ENCODE measurements at regions not wholly inside any gene's neighbourhood (a gene's known extent, or its start where the extent isn't known, plus 50 kb on each side); places are given as distances from the start of the nearest gene placed in this dataset.

DNA sequence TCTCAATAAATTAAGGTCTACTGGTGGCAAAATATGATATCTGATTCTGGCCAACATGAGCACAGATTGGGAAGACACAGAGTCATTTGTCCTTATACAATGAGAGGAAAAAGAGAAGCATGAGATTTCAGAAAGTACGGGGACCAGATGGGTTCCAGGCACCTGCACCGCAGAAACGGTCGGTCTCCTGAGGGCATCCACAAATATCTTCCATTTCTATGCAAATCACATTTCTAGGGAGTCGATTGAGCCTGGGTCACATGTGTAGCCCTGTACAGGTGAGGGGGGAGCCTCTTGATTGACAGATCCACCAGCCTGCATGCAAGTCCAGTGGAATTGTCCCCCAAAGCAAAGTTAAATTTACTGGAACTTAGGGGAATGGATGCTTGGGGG lies 415.6 kb downstream of the NPHP4 start:
- TF ChIP-seq SPI1 (IDR thresholded peaks at IDR 0.05; ENCODE audit: borderline replicate concordance, insufficient read depth, low read depth, low read length) (no peak), EZH2 (IDR thresholded peaks at IDR 0.05; ENCODE audit: borderline replicate concordance, control insufficient read depth, low read depth, low read length) (no peak), PML (IDR thresholded peaks at IDR 0.05; ENCODE audit: low read length) (no peak), MEF2B (IDR thresholded peaks at IDR 0.05; ENCODE audit: partially characterized antibody, poor library complexity, severe bottlenecking) (no peak), POLR2A (IDR thresholded peaks at IDR 0.05; ENCODE audit: low read depth, low read length) (no peak)
- TF ChIP-seq, protein P1, sequence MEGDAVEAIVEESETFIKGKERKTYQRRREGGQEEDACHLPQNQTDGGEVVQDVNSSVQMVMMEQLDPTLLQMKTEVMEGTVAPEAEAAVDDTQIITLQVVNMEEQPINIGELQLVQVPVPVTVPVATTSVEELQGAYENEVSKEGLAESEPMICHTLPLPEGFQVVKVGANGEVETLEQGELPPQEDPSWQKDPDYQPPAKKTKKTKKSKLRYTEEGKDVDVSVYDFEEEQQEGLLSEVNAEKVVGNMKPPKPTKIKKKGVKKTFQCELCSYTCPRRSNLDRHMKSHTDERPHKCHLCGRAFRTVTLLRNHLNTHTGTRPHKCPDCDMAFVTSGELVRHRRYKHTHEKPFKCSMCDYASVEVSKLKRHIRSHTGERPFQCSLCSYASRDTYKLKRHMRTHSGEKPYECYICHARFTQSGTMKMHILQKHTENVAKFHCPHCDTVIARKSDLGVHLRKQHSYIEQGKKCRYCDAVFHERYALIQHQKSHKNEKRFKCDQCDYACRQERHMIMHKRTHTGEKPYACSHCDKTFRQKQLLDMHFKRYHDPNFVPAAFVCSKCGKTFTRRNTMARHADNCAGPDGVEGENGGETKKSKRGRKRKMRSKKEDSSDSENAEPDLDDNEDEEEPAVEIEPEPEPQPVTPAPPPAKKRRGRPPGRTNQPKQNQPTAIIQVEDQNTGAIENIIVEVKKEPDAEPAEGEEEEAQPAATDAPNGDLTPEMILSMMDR (IDR thresholded peaks at IDR 0.05 in 2 of 3, conservative IDR thresholded peaks at IDR 0.05 in 1 of 3; ENCODE audit: control insufficient read depth in 2 of 3, extremely low read depth in 1 of 3, insufficient read depth in 1 of 3, low read depth in 3 of 3, low read length in 3 of 3) = no peak
- TF ChIP-seq, protein P2, sequence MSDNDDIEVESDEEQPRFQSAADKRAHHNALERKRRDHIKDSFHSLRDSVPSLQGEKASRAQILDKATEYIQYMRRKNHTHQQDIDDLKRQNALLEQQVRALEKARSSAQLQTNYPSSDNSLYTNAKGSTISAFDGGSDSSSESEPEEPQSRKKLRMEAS (IDR thresholded peaks at IDR 0.05; ENCODE audit: low read depth, low read length) = no peak
- TF ChIP-seq, protein P3, sequence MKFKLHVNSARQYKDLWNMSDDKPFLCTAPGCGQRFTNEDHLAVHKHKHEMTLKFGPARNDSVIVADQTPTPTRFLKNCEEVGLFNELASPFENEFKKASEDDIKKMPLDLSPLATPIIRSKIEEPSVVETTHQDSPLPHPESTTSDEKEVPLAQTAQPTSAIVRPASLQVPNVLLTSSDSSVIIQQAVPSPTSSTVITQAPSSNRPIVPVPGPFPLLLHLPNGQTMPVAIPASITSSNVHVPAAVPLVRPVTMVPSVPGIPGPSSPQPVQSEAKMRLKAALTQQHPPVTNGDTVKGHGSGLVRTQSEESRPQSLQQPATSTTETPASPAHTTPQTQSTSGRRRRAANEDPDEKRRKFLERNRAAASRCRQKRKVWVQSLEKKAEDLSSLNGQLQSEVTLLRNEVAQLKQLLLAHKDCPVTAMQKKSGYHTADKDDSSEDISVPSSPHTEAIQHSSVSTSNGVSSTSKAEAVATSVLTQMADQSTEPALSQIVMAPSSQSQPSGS (IDR thresholded peaks at IDR 0.05; ENCODE audit: low read length) = no peak
